Activated CD8-positive, alpha-beta T cell treated with anti-CD3 and anti-CD28 coated beads for 36 hours (primary cell): ENCODE measurements at regions not wholly inside any gene's neighbourhood (a gene's known extent, or its start where the extent isn't known, plus 50 kb on each side); places are given as distances from the start of the nearest gene placed in this dataset.

Experiments used
- ATAC-seq: fragments of 200-7000 bp; cut with Tn5 transposase; one replicate; pipeline ENCODE4 v1.10.0; 2021; ENCODE audit warnings: mild to moderate bottlenecking, moderate library complexity
- CTCF ChIA-PET: fragments of 350-600 bp; sonication (Branson Sonifier 250); formaldehyde crosslinking; loops from one replicate; lab custom pipeline; 2021; ENCODE audit warnings: antibody characterized with exemption; lab: Charles Lee
- POLR2A ChIA-PET: fragments of 350-600 bp; sonication (Branson Sonifier 250); formaldehyde crosslinking; loops from one replicate; lab custom pipeline; 2021; ENCODE audit warnings: antibody characterized with exemption; lab: Charles Lee
- DNase-seq: peaks from one replicate; pipeline ENCODE4 v3.0.0-alpha.2; 2020
- H3K27ac Mint-ChIP-seq: one replicate; pipeline ENCODE4 v1.8.0; 2021; ENCODE audit warnings: mild to moderate bottlenecking, mixed read lengths
- H3K27me3 Mint-ChIP-seq: one replicate; pipeline ENCODE4 v1.8.0; 2021; ENCODE audit warnings: mixed read lengths
- H3K36me3 Mint-ChIP-seq: one replicate; pipeline ENCODE4 v1.8.0; 2021; ENCODE audit warnings: low read depth, mixed read lengths
- H3K4me1 Mint-ChIP-seq: one replicate; pipeline ENCODE4 v1.8.0; 2021; ENCODE audit warnings: low read depth, mixed read lengths
- H3K4me3 Mint-ChIP-seq: one replicate; pipeline ENCODE4 v1.8.0; 2021; ENCODE audit warnings: mild to moderate bottlenecking, moderate library complexity, mixed read lengths
- H3K9me3 Mint-ChIP-seq: one replicate; pipeline ENCODE4 v1.8.0; 2021; ENCODE audit warnings: mixed read lengths
- intact Hi-C: fragments of 100-400 bp; cut with micrococcal nuclease; formaldehyde crosslinking; loops from one replicate; pipeline ENCODE4 v1.10.0; 2022
- TF ChIP-seq, protein P1 (sequence below): fragments of 200-600 bp; IDR thresholded peaks from one replicate; pipeline ENCODE4 v1.8.0; 2022; ENCODE audit warnings: antibody characterized with exemption, mild to moderate bottlenecking

DNA sequence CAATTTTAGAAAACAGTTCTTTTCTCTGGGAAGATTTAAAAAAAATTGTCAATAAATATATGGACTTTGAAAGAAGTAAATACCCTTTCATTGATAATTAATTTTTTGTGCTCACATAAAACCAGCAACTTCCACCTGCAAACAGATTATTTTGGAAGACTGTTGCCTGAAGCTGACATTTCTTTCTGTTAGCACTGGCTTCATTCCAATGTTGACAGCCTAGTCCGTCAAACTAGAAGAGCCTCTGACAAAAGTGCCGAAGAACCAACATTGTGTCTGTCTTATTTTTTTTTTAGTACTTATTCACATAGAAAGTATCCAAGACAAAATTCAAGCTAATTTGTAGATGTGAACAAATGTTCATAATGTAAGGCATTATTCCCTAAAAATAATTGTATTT lies 108.6 kb upstream of the TMEM161B start:
- intact Hi-C loops = no loop called here
- CTCF ChIA-PET = no interaction called here

DNA sequence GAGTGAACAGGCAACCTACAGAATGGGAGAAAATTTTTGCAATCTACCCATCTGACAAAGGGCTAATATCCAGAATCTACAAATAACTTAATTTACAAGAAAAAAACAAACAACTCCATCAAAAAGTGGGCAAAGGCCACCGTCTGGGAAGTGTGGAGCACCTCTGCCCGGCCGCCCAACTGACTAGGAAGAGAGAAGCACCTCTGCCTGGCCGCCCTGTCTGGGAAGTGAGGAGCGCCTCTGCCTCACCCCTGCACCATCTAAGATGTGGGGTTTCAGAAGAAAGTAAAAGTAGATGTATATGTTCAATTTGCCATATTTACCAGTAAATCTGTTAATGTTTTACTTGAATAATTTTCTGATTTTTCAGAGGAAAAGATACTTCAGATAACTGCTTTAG lies 108.1 kb upstream of the TMEM161B start:
- TF ChIP-seq, protein P1, sequence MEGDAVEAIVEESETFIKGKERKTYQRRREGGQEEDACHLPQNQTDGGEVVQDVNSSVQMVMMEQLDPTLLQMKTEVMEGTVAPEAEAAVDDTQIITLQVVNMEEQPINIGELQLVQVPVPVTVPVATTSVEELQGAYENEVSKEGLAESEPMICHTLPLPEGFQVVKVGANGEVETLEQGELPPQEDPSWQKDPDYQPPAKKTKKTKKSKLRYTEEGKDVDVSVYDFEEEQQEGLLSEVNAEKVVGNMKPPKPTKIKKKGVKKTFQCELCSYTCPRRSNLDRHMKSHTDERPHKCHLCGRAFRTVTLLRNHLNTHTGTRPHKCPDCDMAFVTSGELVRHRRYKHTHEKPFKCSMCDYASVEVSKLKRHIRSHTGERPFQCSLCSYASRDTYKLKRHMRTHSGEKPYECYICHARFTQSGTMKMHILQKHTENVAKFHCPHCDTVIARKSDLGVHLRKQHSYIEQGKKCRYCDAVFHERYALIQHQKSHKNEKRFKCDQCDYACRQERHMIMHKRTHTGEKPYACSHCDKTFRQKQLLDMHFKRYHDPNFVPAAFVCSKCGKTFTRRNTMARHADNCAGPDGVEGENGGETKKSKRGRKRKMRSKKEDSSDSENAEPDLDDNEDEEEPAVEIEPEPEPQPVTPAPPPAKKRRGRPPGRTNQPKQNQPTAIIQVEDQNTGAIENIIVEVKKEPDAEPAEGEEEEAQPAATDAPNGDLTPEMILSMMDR = no peak
- Mint-ChIP-seq H3K9me3 (no peaks in the 10 kb centered on the region), H3K27me3 (peaks cover under 1% of the 10 kb centered on the region), H3K27ac (no peak overlapping the region), H3K4me1 (peaks cover 2% of the 10 kb centered on the region), H3K36me3 (no peaks in the 10 kb centered on the region), H3K4me3 (no peak overlapping the region)
- POLR2A ChIA-PET = no interaction called here
- DNase-seq (no peak), ATAC-seq (no peak)
- CTCF ChIA-PET = no interaction called here
- intact Hi-C loops = no loop called here

More for the DNA sequence above, 108.6 kb upstream of the TMEM161B start:
- no peak for ATAC-seq
- TF ChIP-seq, protein P1 = no peak
- Mint-ChIP-seq H3K27ac (no peak overlapping the region), H3K4me1 (peaks cover 2% of the 10 kb centered on the region), H3K36me3 (no peaks in the 10 kb centered on the region), H3K4me3 (no peak overlapping the region), H3K27me3 (peaks cover 2% of the 10 kb centered on the region), H3K9me3 (no peaks in the 10 kb centered on the region)
- no peak for DNase-seq
- POLR2A ChIA-PET = no interaction called here

DNA sequence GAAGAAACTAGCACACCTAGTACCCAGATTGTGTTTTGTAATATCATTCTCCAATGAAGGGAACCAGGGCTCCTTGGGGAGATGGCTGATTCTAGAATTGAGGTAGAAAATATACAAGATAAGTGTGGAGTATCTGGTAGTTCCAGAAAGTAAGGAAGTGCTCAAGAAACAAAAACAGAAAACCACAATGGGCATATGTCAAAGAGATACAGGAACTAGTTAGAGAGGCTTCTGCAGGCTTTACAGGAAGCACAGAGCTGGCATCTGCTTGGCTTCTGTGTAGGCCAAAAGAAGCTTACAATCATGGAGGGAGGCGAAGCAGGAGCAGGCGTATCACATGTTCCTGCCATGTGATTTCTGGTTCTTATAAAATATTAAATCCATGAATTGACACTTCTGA lies 105.7 kb upstream of the TMEM161B start:
- H3K27ac Mint-ChIP-seq = no peak overlapping the region
- POLR2A ChIA-PET = no interaction called here
- H3K9me3 Mint-ChIP-seq = no peaks in the 10 kb centered on the region
- H3K36me3 Mint-ChIP-seq = no peaks in the 10 kb centered on the region
- ATAC-seq (no peak), DNase-seq (no peak)
- CTCF ChIA-PET = no interaction called here
- H3K4me3 Mint-ChIP-seq = no peak overlapping the region
- intact Hi-C loops = no loop called here
- TF ChIP-seq, protein P1 = no peak
- no peaks in the 10 kb centered on the region for H3K27me3 Mint-ChIP-seq
- peaks cover 2% of the 10 kb centered on the region for H3K4me1 Mint-ChIP-seq

DNA sequence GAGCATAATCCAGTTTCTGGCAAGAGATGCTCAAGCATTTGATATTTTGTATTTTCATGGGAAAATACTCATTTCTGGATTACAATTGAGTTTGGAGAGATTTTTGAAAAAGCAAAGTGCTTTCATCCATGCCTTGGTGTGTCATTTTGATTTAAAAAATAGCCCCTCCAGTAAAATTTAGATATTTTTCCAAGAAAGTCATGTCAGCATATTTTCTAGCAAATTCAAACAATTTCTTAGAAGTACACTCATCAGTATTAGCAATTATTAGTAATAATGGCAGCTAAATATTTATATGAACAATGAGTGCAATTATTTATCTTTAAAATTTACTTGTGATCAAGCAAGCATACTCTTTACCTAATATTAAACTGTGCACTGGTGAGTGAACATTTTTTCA lies 102.2 kb upstream of the TMEM161B start:
- no peak overlapping the region for H3K4me3 Mint-ChIP-seq
- intact Hi-C loops = no loop called here
- no peaks in the 10 kb centered on the region for H3K27me3 Mint-ChIP-seq
- no peaks in the 10 kb centered on the region for H3K36me3 Mint-ChIP-seq
- peaks cover 2% of the 10 kb centered on the region for H3K4me1 Mint-ChIP-seq
- ChIA-PET POLR2A (interaction anchor here (0.6 kb wide), 1 partner anchor 350 kb away, joined by 4 read pairs; no protein-coding TSS in a partner anchor), CTCF (no interaction called here)
- H3K27ac Mint-ChIP-seq = no peak overlapping the region
- TF ChIP-seq, protein P1 = no peak
- DNase-seq = no peak
- H3K9me3 Mint-ChIP-seq = no peaks in the 10 kb centered on the region
- no peak for ATAC-seq

DNA sequence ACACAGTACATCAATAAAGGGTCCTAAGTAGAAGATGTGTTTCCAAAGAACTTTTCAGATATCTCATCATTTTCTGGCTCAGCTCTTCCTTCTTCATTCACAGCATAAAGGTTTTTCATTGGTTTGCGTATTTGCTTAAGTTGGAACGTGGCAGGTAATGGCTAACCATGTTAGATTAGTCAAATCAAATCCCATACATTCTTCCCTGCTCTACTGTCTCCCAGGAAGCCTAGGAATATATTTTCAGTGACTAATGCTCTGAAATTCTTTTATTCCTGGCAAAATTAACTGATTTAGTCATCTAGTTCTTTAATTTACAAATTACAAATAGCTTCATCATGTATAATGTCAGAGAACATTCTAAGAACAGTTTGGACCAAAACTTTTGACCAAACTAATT lies 99.6 kb upstream of the TMEM161B start:
- Mint-ChIP-seq H3K36me3 (no peaks in the 10 kb centered on the region), H3K4me1 (no peaks in the 10 kb centered on the region), H3K4me3 (no peak overlapping the region), H3K9me3 (no peaks in the 10 kb centered on the region), H3K27ac (no peak overlapping the region), H3K27me3 (no peaks in the 10 kb centered on the region)
- CTCF ChIA-PET = no interaction called here
- POLR2A ChIA-PET = no interaction called here
- DNase-seq = no peak
- no peak for ATAC-seq
- TF ChIP-seq, protein P1 = no peak
- intact Hi-C loops = no loop called here
